HCT116 (cell line): ENCODE measurements at regions not wholly inside any gene's neighbourhood (a gene's known extent, or its start where the extent isn't known, plus 50 kb on each side); places are given as distances from the start of the nearest gene placed in this dataset.

Experiments used
- ATAC-seq: fragments of 200-7000 bp; cut with Tn5 transposase; 2 replicates; pipeline ENCODE4 v1.9.1; 2020; ENCODE audit warnings: mild to moderate bottlenecking, moderate library complexity
- BruUV-seq: library from RNA; stranded (reverse); fragments of 400-500 nt; replicated peaks from 2 replicates; lab custom pipeline; 2021; lab: Mats Ljungman, UMichigan
- CTCF ChIA-PET: fragments of 300-600 bp; sonication (Branson Sonifier 250); formaldehyde crosslinking; loops from one replicate; lab custom pipeline; 2021; ENCODE audit warnings: antibody characterized with exemption; lab: Charles Lee
- POLR2A ChIA-PET: fragments of 300-600, 350-600 bp; sonication (Branson Sonifier 250); formaldehyde crosslinking; loops from one replicate; lab custom pipeline; 2021; ENCODE audit warnings: antibody characterized with exemption; lab: Charles Lee
- RAD21 ChIA-PET, 2 experiments: fragments of 300-600 bp; sonication (Branson Sonifier 250); formaldehyde crosslinking; loops; one replicate each; lab custom pipeline; 2023; ENCODE audit warnings: low total read pairs in 2 of 2; ENCODE audit not compliant: uncharacterized antibody in 2 of 2, unreplicated experiment in 2 of 2, low non-redundant PET in 1 of 2; lab: Charles Lee
- DNase-seq: peaks from one replicate; pipeline ENCODE4 v3.0.0-alpha.2; 2010; ENCODE audit warnings: low read depth, low spot score
- H2AFZ ChIP-seq: fragments of 200-600 bp; shearing (Covaris generic), sonication (generic); 2 replicates; pipeline ENCODE4 v1.6.1; 2017; ENCODE audit warnings: low read depth, mixed run types, mixed read lengths, antibody characterized with exemption, low read length; ENCODE audit not compliant: poor library complexity, severe bottlenecking
- H3K27ac ChIP-seq: 2 replicates; pipeline ENCODE4 v1.5.1; 2012; ENCODE audit warnings: low read depth, low read length
- H3K27me3 ChIP-seq: fragments of 200-600 bp; sonication (generic); 2 replicates; pipeline ENCODE4 v1.6.1; 2016; ENCODE audit warnings: mixed run types, low read length, mixed read lengths; ENCODE audit not compliant: insufficient read depth
- H3K36me3 ChIP-seq, 2 experiments: fragments of 200-500 bp in 1 of 2; fragments of 200-600 bp in 1 of 2; sonication (Bioruptor generic) in 1 of 2; sonication (generic) in 1 of 2; 2 replicates each; pipeline versions ENCODE4 v1.5.1 to v1.6.1; 2014 to 2016; ENCODE audit warnings: low read length in 2 of 2, inconsistent platforms in 1 of 2, mixed read lengths in 1 of 2, mixed run types in 1 of 2; ENCODE audit not compliant: insufficient read depth in 2 of 2, control insufficient read depth in 1 of 2
- H3K4me1 ChIP-seq, 2 experiments: fragments of 200-600 bp in 1 of 2; sonication (generic) in 1 of 2; 2 replicates each; pipeline versions ENCODE4 v1.5.1 to v1.6.1; 2012 to 2017; ENCODE audit warnings: low read length in 2 of 2, inconsistent platforms in 1 of 2, mild to moderate bottlenecking in 1 of 2, mixed read lengths in 1 of 2, mixed run types in 1 of 2, moderate library complexity in 1 of 2; ENCODE audit not compliant: insufficient read depth in 2 of 2, control insufficient read depth in 1 of 2
- H3K4me2 ChIP-seq: fragments of 200-600 bp; sonication (generic); 2 replicates; pipeline ENCODE4 v1.6.1; 2017; ENCODE audit warnings: mixed run types, low read length, mixed read lengths
- H3K4me3 ChIP-seq, 2 experiments: fragments of 200-600 bp in 1 of 2; sonication (generic) in 1 of 2; replicated peaks in 1 of 2; 2 replicates each; pipeline ENCODE4 v1.5.1; 2011 to 2016; ENCODE audit warnings: low read length in 2 of 2, control low read depth in 1 of 2, low read depth in 1 of 2, mild to moderate bottlenecking in 1 of 2, mixed read lengths in 1 of 2, mixed run types in 1 of 2
- H3K79me2 ChIP-seq: fragments of 200-600 bp; sonication (generic); 2 replicates; pipeline ENCODE4 v1.6.1; 2017; ENCODE audit warnings: mild to moderate bottlenecking, mixed run types, low read length, moderate library complexity, mixed read lengths; ENCODE audit not compliant: insufficient read depth
- H3K9ac ChIP-seq: fragments of 200-600 bp; sonication (generic); 2 replicates; pipeline ENCODE4 v1.6.1; 2016; ENCODE audit warnings: low read length, mixed read lengths
- H3K9me2 ChIP-seq: fragments of 200-600 bp; sonication (generic), shearing (Covaris generic); 2 replicates; pipeline ENCODE4 v1.6.1; 2017; ENCODE audit warnings: mixed run types, mild to moderate bottlenecking, moderate library complexity; ENCODE audit not compliant: insufficient read depth
- H3K9me3 ChIP-seq, 2 experiments: fragments of 200-500 bp in 1 of 2; fragments of 200-600 bp in 1 of 2; sonication (Bioruptor generic) in 1 of 2; sonication (generic) in 1 of 2; 2 replicates each; pipeline ENCODE4 v1.6.1; 2014 to 2017; ENCODE audit warnings: low read length in 2 of 2, mixed read lengths in 2 of 2, inconsistent platforms in 1 of 2, low read depth in 1 of 2, mild to moderate bottlenecking in 1 of 2, mixed run types in 1 of 2, moderate library complexity in 1 of 2; ENCODE audit not compliant: control insufficient read depth in 1 of 2, insufficient read depth in 1 of 2
- H4K20me1 ChIP-seq: fragments of 200-600 bp; sonication (generic), shearing (Covaris generic); 2 replicates; pipeline ENCODE4 v1.6.1; 2017; ENCODE audit warnings: mixed run types, mild to moderate bottlenecking, moderate library complexity; ENCODE audit not compliant: insufficient read depth
- CEBPB ChIP-seq: IDR thresholded peaks from 2 replicates; pipeline ENCODE4 v1.6.1; 2012; ENCODE audit warnings: low read depth
- CTCF ChIP-seq, 3 experiments: fragments of 200-600 bp in 1 of 3; sonication (generic) in 1 of 3; IDR thresholded peaks in 2 of 3; conservative IDR thresholded peaks in 1 of 3; 2 replicates each; pipeline ENCODE4 v1.5.1; 2012 to 2017; ENCODE audit warnings: low read depth in 2 of 3, low read length in 2 of 3, antibody characterized with exemption in 1 of 3, borderline replicate concordance in 1 of 3, control low read depth in 1 of 3, mild to moderate bottlenecking in 1 of 3, mixed read lengths in 1 of 3, mixed run types in 1 of 3, moderate library complexity in 1 of 3; ENCODE audit not compliant: insufficient read depth in 1 of 3
- EZH2phosphoT487 ChIP-seq: fragments of 200-600 bp; IDR thresholded peaks from 2 replicates; pipeline ENCODE4 v1.6.1; 2018; ENCODE audit warnings: antibody characterized with exemption, borderline replicate concordance
- JUND ChIP-seq: IDR thresholded peaks from 2 replicates; pipeline ENCODE4 v1.6.1; 2012
- RAD21 ChIP-seq: IDR thresholded peaks from 2 replicates; pipeline ENCODE4 v1.6.1; 2012; ENCODE audit warnings: low read depth, mild to moderate bottlenecking
- SP1 ChIP-seq: IDR thresholded peaks from 2 replicates; pipeline ENCODE4 v1.6.1; 2012; ENCODE audit warnings: low read depth
- SRF ChIP-seq: IDR thresholded peaks from 2 replicates; pipeline ENCODE4 v1.6.1; 2012; ENCODE audit warnings: low read depth
- intact Hi-C: fragments of 100-400 bp; cut with micrococcal nuclease; formaldehyde crosslinking; loops from 2 replicates; pipeline ENCODE4 v1.10.0; 2022
- TF ChIP-seq, protein P1 (sequence below): IDR thresholded peaks from 2 replicates; pipeline ENCODE4 v1.6.1; 2012
- TF ChIP-seq, protein P2 (sequence below): IDR thresholded peaks from 2 replicates; pipeline ENCODE4 v1.6.1; 2012; ENCODE audit warnings: low read depth

DNA sequence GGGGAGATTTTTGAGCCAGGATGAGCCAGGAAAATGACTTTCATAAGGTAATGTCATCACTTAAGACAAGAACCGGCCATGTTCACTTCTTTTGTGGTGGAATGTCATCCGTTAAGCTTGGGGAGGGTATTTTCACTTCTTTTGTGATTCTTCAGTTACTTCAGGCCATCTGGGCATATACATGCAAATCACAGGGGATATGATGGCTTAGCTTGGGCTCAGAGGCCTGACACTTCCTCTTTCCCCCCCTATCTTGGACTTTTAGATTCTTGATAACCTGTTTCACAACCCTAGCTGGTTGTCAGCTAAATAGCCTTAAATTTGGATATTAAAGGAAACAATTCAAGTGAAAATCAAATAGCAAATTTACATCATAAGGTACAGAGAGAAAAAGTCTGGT lies 986.0 kb downstream of the NLGN4Y start:
- TF ChIP-seq SP1, result no peak
- TF ChIP-seq, protein P1, sequence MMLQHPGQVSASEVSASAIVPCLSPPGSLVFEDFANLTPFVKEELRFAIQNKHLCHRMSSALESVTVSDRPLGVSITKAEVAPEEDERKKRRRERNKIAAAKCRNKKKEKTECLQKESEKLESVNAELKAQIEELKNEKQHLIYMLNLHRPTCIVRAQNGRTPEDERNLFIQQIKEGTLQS, result no peak
- TF ChIP-seq CEBPB, result no peak
- no peak for TF ChIP-seq JUND
- no peak for TF ChIP-seq EZH2phosphoT487
- no peak for TF ChIP-seq SRF
- TF ChIP-seq RAD21, result no peak
- TF ChIP-seq CTCF (IDR thresholded peaks at IDR 0.05 in 2 of 3, conservative IDR thresholded peaks at IDR 0.05 in 1 of 3; ENCODE audit: borderline replicate concordance in 1 of 3, insufficient read depth in 1 of 3, low read depth in 2 of 3, low read length in 2 of 3), result no peak
- TF ChIP-seq, protein P2, sequence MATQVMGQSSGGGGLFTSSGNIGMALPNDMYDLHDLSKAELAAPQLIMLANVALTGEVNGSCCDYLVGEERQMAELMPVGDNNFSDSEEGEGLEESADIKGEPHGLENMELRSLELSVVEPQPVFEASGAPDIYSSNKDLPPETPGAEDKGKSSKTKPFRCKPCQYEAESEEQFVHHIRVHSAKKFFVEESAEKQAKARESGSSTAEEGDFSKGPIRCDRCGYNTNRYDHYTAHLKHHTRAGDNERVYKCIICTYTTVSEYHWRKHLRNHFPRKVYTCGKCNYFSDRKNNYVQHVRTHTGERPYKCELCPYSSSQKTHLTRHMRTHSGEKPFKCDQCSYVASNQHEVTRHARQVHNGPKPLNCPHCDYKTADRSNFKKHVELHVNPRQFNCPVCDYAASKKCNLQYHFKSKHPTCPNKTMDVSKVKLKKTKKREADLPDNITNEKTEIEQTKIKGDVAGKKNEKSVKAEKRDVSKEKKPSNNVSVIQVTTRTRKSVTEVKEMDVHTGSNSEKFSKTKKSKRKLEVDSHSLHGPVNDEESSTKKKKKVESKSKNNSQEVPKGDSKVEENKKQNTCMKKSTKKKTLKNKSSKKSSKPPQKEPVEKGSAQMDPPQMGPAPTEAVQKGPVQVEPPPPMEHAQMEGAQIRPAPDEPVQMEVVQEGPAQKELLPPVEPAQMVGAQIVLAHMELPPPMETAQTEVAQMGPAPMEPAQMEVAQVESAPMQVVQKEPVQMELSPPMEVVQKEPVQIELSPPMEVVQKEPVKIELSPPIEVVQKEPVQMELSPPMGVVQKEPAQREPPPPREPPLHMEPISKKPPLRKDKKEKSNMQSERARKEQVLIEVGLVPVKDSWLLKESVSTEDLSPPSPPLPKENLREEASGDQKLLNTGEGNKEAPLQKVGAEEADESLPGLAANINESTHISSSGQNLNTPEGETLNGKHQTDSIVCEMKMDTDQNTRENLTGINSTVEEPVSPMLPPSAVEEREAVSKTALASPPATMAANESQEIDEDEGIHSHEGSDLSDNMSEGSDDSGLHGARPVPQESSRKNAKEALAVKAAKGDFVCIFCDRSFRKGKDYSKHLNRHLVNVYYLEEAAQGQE, result no peak
- Histone ChIP-seq H3K9ac (no peak overlapping the region), H3K9me2 (no peaks in the 10 kb centered on the region), H2AFZ (no peak overlapping the region), H3K9me3 (no peaks in the 10 kb centered on the region), H4K20me1 (no peaks in the 10 kb centered on the region), H3K79me2 (no peaks in the 10 kb centered on the region), H3K4me2 (no peak overlapping the region), H3K27me3 (no peaks in the 10 kb centered on the region), H3K27ac (no peak overlapping the region), H3K4me1 (no peaks in the 10 kb centered on the region), H3K36me3 (no peaks in the 10 kb centered on the region), H3K4me3 (no peak overlapping the region)
- ATAC-seq (no peak), DNase-seq (no peak)
- CTCF ChIA-PET, result no interaction called here
- no TSS peak for BruUV-seq
- RAD21 ChIA-PET, result no interaction called here
- POLR2A ChIA-PET, result no interaction called here
- intact Hi-C loops, result no loop called here
